GM12878 (cell line): ENCODE measurements at regions not wholly inside any gene's neighbourhood (a gene's known extent, or its start where the extent isn't known, plus 50 kb on each side); places are given as distances from the start of the nearest gene placed in this dataset.

Experiments
- ATAC-seq: fragments of 200-7000 bp; cut with Tn5 transposase; 3 replicates; pipeline ENCODE4 v1.9.1; 2020; ENCODE audit warnings: mild to moderate bottlenecking, moderate library complexity
- BruUV-seq: library from RNA; stranded (reverse); fragments of 400-500 nt; replicated peaks from 2 replicates; lab custom pipeline; 2021; lab: Mats Ljungman, UMichigan
- CTCF ChIA-PET: fragments of 300-600 bp; sonication (Branson Sonifier 250); formaldehyde crosslinking; extraction: SDS; loops from one replicate; lab custom pipeline; 2021; ENCODE audit warnings: inconsistent platforms; lab: Yijun Ruan, JAX
- POLR2A ChIA-PET: fragments of 350-600 bp; formaldehyde crosslinking; extraction: SDS; loops from one replicate; lab custom pipeline; 2021; ENCODE audit warnings: inconsistent platforms; lab: Charles Lee
- RAD21 ChIA-PET: fragments of 300-600 bp; sonication (Branson Sonifier 250); formaldehyde crosslinking; loops from one replicate; lab custom pipeline; 2023; ENCODE audit warnings: antibody characterized with exemption; ENCODE audit not compliant: unreplicated experiment; lab: Charles Lee
- SMC1A ChIA-PET: fragments of 300-600 bp; sonication (Branson Sonifier 250); formaldehyde crosslinking; loops from one replicate; lab custom pipeline; 2023; ENCODE audit not compliant: unreplicated experiment, uncharacterized antibody; lab: Charles Lee
- DNase-seq: peaks from one replicate; pipeline ENCODE4 v3.0.0-alpha.2; 2011; ENCODE audit warnings: low read depth, low spot score
- FAIRE-seq: peaks from 3 replicates; lab custom pipeline; 2011; peaks lifted over from hg19 to GRCh38; lab: Jason Lieb, UNC
- H2AFZ ChIP-seq: 2 replicates; pipeline ENCODE4 v1.6.0; 2011; ENCODE audit warnings: low read depth, low read length, control low read depth; ENCODE audit not compliant: control insufficient read depth
- H3K27ac ChIP-seq: 2 replicates; pipeline ENCODE4 v1.5.1; 2011; ENCODE audit warnings: control low read depth; ENCODE audit not compliant: control insufficient read depth, insufficient read depth
- H3K27me3 ChIP-seq, 2 experiments: replicated peaks in 1 of 2; 2 replicates each; pipeline versions ENCODE4 v1.6.0 to v1.6.1; 2011; ENCODE audit warnings: low read length in 1 of 2; ENCODE audit not compliant: control insufficient read depth in 2 of 2, insufficient read depth in 2 of 2
- H3K36me3 ChIP-seq, 2 experiments: 2 replicates each; pipeline ENCODE4 v1.5.1; 2011; ENCODE audit warnings: low read length in 1 of 2; ENCODE audit not compliant: control insufficient read depth in 2 of 2, insufficient read depth in 2 of 2
- H3K4me1 ChIP-seq: 2 replicates; pipeline ENCODE4 v1.6.1; 2011; ENCODE audit warnings: mild to moderate bottlenecking, low read length, moderate library complexity, mixed read lengths; ENCODE audit not compliant: control insufficient read depth, insufficient read depth
- H3K4me2 ChIP-seq: 2 replicates; pipeline ENCODE4 v1.6.0; 2011; ENCODE audit warnings: control low read depth; ENCODE audit not compliant: control insufficient read depth, insufficient read depth
- H3K4me3 ChIP-seq: fragments of 200-600 bp; sonication (generic); 2 replicates; pipeline ENCODE4 v1.5.1; 2016
- H3K79me2 ChIP-seq: 2 replicates; pipeline ENCODE4 v1.6.0; 2011; ENCODE audit warnings: low read length; ENCODE audit not compliant: control insufficient read depth, insufficient read depth
- H3K9ac ChIP-seq: 2 replicates; pipeline ENCODE4 v1.8.0; 2011; ENCODE audit warnings: low read length, control low read depth, mixed read lengths; ENCODE audit not compliant: control insufficient read depth, insufficient read depth
- H3K9me3 ChIP-seq: replicated peaks from 3 replicates; pipeline ENCODE4 v1.5.1; 2011; ENCODE audit warnings: mild to moderate bottlenecking, low read length; ENCODE audit not compliant: control insufficient read depth, insufficient read depth
- H4K20me1 ChIP-seq: 2 replicates; pipeline ENCODE4 v1.6.0; 2011; ENCODE audit not compliant: control insufficient read depth, insufficient read depth
- CREB1 ChIP-seq: IDR thresholded peaks from 2 replicates; pipeline ENCODE4 v1.6.1; 2012; ENCODE audit warnings: low read depth, mild to moderate bottlenecking, inconsistent platforms
- E2F8 ChIP-seq: fragments of 450-650 bp; IDR thresholded peaks from 2 replicates; pipeline ENCODE4 v1.6.1; 2018; ENCODE audit warnings: mild to moderate bottlenecking, low read depth, moderate library complexity; ENCODE audit not compliant: partially characterized antibody
- EGR1 ChIP-seq, 2 experiments: IDR thresholded peaks; 1 replicate in 1 of 2; 2 replicates in 1 of 2; pipeline ENCODE4 v1.6.1; 2011 to 2012; ENCODE audit warnings: low read depth in 2 of 2, low read length in 2 of 2, borderline replicate concordance in 1 of 2, mild to moderate bottlenecking in 1 of 2, moderate library complexity in 1 of 2
- HCFC1 ChIP-seq: fragments of 150-350 bp; IDR thresholded peaks from 2 replicates; pipeline ENCODE4 v1.6.1; 2014; ENCODE audit warnings: low read length
- RAD51 ChIP-seq: fragments of 450-650 bp; IDR thresholded peaks from 2 replicates; pipeline ENCODE4 v1.6.1; 2016; ENCODE audit warnings: moderate library complexity, mild to moderate bottlenecking, inconsistent platforms
- YY1 ChIP-seq: IDR thresholded peaks from 2 replicates; pipeline ENCODE4 v1.6.1; 2011; ENCODE audit warnings: low read depth, mild to moderate bottlenecking, low read length
- WGBS: methylation state at CpG from one replicate; pipeline ENCODE4 v1.1.6; 2016; ENCODE audit warnings: low lambda C conversion rate; ENCODE audit not compliant: insufficient replicate concordance, insufficient coverage; ENCODE audit errors: missing lambda C conversion rate; 5-methylcytosine and 5-hydroxymethylcytosine counted together
- in situ Hi-C: fragments of 300-500 bp; cut with MboI; formaldehyde crosslinking; loops from 9 replicates; pipeline ENCODE4 v1.14.3; 2018; ENCODE audit warnings: mixed read lengths
- intact Hi-C: fragments of 100-400 bp; cut with micrococcal nuclease; formaldehyde crosslinking; loops from one replicate; pipeline ENCODE4 v1.14.2; 2022; ENCODE audit not compliant: unreplicated experiment
- TF ChIP-seq, protein P1 (sequence below): IDR thresholded peaks from 2 replicates; pipeline ENCODE4 v1.6.1; 2011; ENCODE audit warnings: mild to moderate bottlenecking, low read depth, low read length, moderate library complexity; ENCODE audit not compliant: insufficient replicate concordance
- TF ChIP-seq, protein P2 (sequence below): fragments of 450-650 bp; formaldehyde crosslinking; IDR thresholded peaks from 2 replicates; pipeline ENCODE4 v1.4.0; 2022; ENCODE audit warnings: mild to moderate bottlenecking, moderate library complexity

DNA sequence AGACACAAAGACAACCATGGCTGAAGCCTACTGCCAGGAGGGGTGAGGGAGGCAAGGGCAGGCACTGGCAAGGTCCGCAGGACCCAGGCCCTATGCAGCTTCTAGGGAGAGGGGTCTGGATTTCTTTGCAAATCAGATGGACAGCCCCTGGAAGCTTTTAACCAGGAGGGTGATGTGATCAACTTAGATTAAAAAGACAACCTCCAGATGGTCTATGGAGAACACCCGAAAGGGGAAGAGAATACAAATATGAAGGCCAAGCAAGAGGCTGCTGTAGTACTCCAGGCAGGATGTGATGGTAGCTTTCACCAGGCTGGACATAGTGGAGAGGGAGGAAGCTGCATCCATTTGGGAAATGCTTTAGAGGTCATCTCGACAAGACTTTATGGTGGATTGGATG is 83.3 kb upstream of the TSPAN11 start (continued):
- TF ChIP-seq, protein P1, sequence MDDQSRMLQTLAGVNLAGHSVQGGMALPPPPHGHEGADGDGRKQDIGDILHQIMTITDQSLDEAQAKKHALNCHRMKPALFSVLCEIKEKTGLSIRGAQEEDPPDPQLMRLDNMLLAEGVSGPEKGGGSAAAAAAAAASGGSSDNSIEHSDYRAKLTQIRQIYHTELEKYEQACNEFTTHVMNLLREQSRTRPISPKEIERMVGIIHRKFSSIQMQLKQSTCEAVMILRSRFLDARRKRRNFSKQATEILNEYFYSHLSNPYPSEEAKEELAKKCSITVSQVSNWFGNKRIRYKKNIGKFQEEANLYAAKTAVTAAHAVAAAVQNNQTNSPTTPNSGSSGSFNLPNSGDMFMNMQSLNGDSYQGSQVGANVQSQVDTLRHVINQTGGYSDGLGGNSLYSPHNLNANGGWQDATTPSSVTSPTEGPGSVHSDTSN: no peak
- no peak for TF ChIP-seq EGR1 (IDR thresholded peaks at IDR 0.05; ENCODE audit: borderline replicate concordance in 1 of 2, low read depth in 2 of 2, low read length in 2 of 2)

GRCh38 chr12:30840715-30841114 is 85.8 kb upstream of the TSPAN11 start:
- ChIA-PET CTCF (no interaction called here), SMC1A (no interaction called here), RAD21 (interaction anchor here (1.2 kb wide), 1 partner anchor 12 kb away, joined by 3 read pairs; no protein-coding TSS in a partner anchor), POLR2A (no interaction called here)
- Histone ChIP-seq H3K4me2 (no peak overlapping the region), H2AFZ (no peak overlapping the region), H3K9me3 (no peaks in the 10 kb centered on the region), H3K9ac (no peak overlapping the region), H3K79me2 (no peaks in the 10 kb centered on the region), H3K36me3 (no peaks in the 10 kb centered on the region), H4K20me1 (no peaks in the 10 kb centered on the region), H3K27ac (no peak overlapping the region), H3K4me3 (no peak overlapping the region), H3K27me3 (no peaks in the 10 kb centered on the region; a peak in 1 of 4 replicates), H3K4me1 (no peaks in the 10 kb centered on the region)
- intact Hi-C loops: loop anchor here (10.0 kb wide), 1 partner anchor 1286 kb away; no protein-coding TSS in a partner anchor
- DNase-seq (no peak), ATAC-seq (peak; percentile 45; the same call in 1 of the 3 replicates), FAIRE-seq (no peak)
- in situ Hi-C loops: loop anchor here (10.0 kb wide), 1 partner anchor 154 kb away; no protein-coding TSS in a partner anchor
- 43% methylated on average over 3 of the region's 3 CpGs for WGBS
- peak; percentile 60; the same call in 1 of the 2 replicates for TF ChIP-seq YY1
- no peak for TF ChIP-seq E2F8
- peak; percentile 13; the same call in 1 of the 2 replicates for TF ChIP-seq CREB1
- no peak for TF ChIP-seq HCFC1
- TF ChIP-seq, protein P2, sequence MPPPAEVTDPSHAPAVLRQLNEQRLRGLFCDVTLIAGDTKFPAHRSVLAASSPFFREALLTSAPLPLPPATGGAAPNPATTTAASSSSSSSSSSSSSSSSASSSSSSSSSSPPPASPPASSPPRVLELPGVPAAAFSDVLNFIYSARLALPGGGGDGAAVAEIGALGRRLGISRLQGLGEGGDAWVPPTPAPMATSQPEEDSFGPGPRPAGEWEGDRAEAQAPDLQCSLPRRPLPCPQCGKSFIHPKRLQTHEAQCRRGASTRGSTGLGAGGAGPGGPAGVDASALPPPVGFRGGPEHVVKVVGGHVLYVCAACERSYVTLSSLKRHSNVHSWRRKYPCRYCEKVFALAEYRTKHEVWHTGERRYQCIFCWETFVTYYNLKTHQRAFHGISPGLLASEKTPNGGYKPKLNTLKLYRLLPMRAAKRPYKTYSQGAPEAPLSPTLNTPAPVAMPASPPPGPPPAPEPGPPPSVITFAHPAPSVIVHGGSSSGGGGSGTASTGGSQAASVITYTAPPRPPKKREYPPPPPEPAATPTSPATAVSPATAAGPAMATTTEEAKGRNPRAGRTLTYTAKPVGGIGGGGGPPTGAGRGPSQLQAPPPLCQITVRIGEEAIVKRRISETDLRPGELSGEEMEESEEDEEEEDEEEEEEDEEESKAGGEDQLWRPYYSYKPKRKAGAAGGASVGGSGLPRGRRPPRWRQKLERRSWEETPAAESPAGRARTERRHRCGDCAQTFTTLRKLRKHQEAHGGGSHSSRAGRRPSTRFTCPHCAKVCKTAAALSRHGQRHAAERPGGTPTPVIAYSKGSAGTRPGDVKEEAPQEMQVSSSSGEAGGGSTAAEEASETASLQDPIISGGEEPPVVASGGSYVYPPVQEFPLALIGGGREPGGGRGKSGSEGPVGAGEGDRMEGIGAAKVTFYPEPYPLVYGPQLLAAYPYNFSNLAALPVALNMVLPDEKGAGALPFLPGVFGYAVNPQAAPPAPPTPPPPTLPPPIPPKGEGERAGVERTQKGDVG (CRISPR knock-in tag): no peak
- TF ChIP-seq RAD51: no peak
- BruUV-seq: no TSS peak
